ENCODE measurements at regions not wholly inside any gene's neighbourhood (a gene's known extent, or its start where the extent isn't known, plus 50 kb on each side); places are given as distances from the start of the nearest gene placed in this dataset.

GRCh38 chr6:126504792-126505191 lies 164.9 kb downstream of the CENPW start:
- H3K4me3 Mint-ChIP-seq (ENCODE audit: unreplicated experiment), result no peak overlapping the region
- Histone ChIP-seq H3K9me3 (ENCODE audit: insufficient read depth, low read depth, low read length) (no peaks in the 10 kb centered on the region), H2AFZ (ENCODE audit: low read depth, low read length) (no peak overlapping the region), H4K20me1 (ENCODE audit: insufficient read depth, low read length) (no peaks in the 10 kb centered on the region), H3K27me3 (ENCODE audit: insufficient read depth, low read length) (no peaks in the 10 kb centered on the region), H3K4me3 (ENCODE audit: insufficient read depth, low read depth, low read length) (no peak overlapping the region), H3K4me1 (ENCODE audit: insufficient read depth, low read length) (no peaks in the 10 kb centered on the region), H3K79me2 (ENCODE audit: insufficient read depth, low read length) (no peaks in the 10 kb centered on the region), H3K9ac (ENCODE audit: low read length) (no peak overlapping the region), H3K36me3 (ENCODE audit: insufficient read depth, low read length) (no peaks in the 10 kb centered on the region), H3K27ac (ENCODE audit: low read depth, low read length) (no peak overlapping the region), H3K4me2 (ENCODE audit: low read length) (no peak overlapping the region)
- FAIRE-seq, result no peak
- H3K36me3 Mint-ChIP-seq (ENCODE audit: low read depth, unreplicated experiment), result peaks cover 2% of the 10 kb centered on the region
- TF ChIP-seq EZH2 (IDR thresholded peaks at IDR 0.05; ENCODE audit: insufficient read depth, low read length), result no peak
- TF ChIP-seq, protein P1, sequence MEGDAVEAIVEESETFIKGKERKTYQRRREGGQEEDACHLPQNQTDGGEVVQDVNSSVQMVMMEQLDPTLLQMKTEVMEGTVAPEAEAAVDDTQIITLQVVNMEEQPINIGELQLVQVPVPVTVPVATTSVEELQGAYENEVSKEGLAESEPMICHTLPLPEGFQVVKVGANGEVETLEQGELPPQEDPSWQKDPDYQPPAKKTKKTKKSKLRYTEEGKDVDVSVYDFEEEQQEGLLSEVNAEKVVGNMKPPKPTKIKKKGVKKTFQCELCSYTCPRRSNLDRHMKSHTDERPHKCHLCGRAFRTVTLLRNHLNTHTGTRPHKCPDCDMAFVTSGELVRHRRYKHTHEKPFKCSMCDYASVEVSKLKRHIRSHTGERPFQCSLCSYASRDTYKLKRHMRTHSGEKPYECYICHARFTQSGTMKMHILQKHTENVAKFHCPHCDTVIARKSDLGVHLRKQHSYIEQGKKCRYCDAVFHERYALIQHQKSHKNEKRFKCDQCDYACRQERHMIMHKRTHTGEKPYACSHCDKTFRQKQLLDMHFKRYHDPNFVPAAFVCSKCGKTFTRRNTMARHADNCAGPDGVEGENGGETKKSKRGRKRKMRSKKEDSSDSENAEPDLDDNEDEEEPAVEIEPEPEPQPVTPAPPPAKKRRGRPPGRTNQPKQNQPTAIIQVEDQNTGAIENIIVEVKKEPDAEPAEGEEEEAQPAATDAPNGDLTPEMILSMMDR (IDR thresholded peaks at IDR 0.05; ENCODE audit: insufficient read depth, low read depth, low read length), result no peak
- H3K27ac Mint-ChIP-seq (ENCODE audit: unreplicated experiment), result no peak overlapping the region
- H3K9me3 Mint-ChIP-seq (ENCODE audit: unreplicated experiment), result peaks cover 3% of the 10 kb centered on the region
- DNase-seq (ENCODE audit: low read depth), result no peak
- no peaks in the 10 kb centered on the region for H3K27me3 Mint-ChIP-seq (ENCODE audit: low read depth, unreplicated experiment)
- H3K4me1 Mint-ChIP-seq (ENCODE audit: low read depth, unreplicated experiment), result no peaks in the 10 kb centered on the region

GRCh38 chr6:126513198-126513597 lies 173.3 kb downstream of the CENPW start:
- no peaks in the 10 kb centered on the region for H3K36me3 Mint-ChIP-seq (ENCODE audit: low read depth, unreplicated experiment)
- H3K9me3 ChIP-seq (ENCODE audit: insufficient read depth, low read depth, low read length), result no peaks in the 10 kb centered on the region
- no peak overlapping the region for H3K4me3 ChIP-seq (ENCODE audit: insufficient read depth, low read depth, low read length)
- H3K9ac ChIP-seq (ENCODE audit: low read length), result no peak overlapping the region
- H2AFZ ChIP-seq (ENCODE audit: low read depth, low read length), result no peak overlapping the region
- TF ChIP-seq EZH2 (IDR thresholded peaks at IDR 0.05; ENCODE audit: insufficient read depth, low read length), result no peak
- TF ChIP-seq, protein P1 (IDR thresholded peaks at IDR 0.05; ENCODE audit: insufficient read depth, low read depth, low read length), result no peak
- H3K36me3 ChIP-seq (ENCODE audit: insufficient read depth, low read length), result no peaks in the 10 kb centered on the region
- H3K4me1 ChIP-seq (ENCODE audit: insufficient read depth, low read length), result no peaks in the 10 kb centered on the region
- no peaks in the 10 kb centered on the region for H3K79me2 ChIP-seq (ENCODE audit: insufficient read depth, low read length)
- H3K27me3 ChIP-seq (ENCODE audit: insufficient read depth, low read length), result no peaks in the 10 kb centered on the region
- DNase-seq (ENCODE audit: low read depth) (no peak), FAIRE-seq (no peak)
- no peak overlapping the region for H3K4me2 ChIP-seq (ENCODE audit: low read length)
- no peaks in the 10 kb centered on the region for H3K4me1 Mint-ChIP-seq (ENCODE audit: low read depth, unreplicated experiment)
- no peaks in the 10 kb centered on the region for H4K20me1 ChIP-seq (ENCODE audit: insufficient read depth, low read length)
- H3K4me3 Mint-ChIP-seq (ENCODE audit: unreplicated experiment), result no peak overlapping the region
- no peak overlapping the region for H3K27ac Mint-ChIP-seq (ENCODE audit: unreplicated experiment)
- no peaks in the 10 kb centered on the region for H3K27me3 Mint-ChIP-seq (ENCODE audit: low read depth, unreplicated experiment)
- H3K9me3 Mint-ChIP-seq (ENCODE audit: unreplicated experiment), result peaks cover 2% of the 10 kb centered on the region
- H3K27ac ChIP-seq (ENCODE audit: low read depth, low read length), result no peak overlapping the region

DNA sequence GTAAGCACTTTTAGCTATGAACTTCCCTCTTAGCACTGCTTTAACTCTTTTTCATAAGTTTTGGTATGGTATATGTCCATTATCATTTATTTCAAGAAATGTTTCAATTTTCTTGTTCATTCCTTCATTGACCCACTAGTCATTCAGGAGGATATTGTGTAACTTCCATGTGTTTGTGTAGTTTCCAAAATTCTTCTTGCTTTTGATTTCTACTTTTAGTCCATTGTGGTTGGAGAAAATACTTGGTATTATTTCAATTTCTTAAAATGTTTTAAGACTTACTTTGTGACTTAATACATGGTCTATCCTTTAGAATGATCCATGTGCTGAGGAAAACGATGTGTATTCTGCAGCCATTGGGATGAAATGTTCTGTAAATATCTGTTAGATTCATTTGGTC lies 176.5 kb downstream of the CENPW start:
- H3K9me3 ChIP-seq (ENCODE audit: insufficient read depth, low read depth, low read length), result no peaks in the 10 kb centered on the region
- no peak overlapping the region for H3K9ac ChIP-seq (ENCODE audit: low read length)
- H3K4me2 ChIP-seq (ENCODE audit: low read length), result no peak overlapping the region
- FAIRE-seq (no peak), DNase-seq (ENCODE audit: low read depth) (no peak)
- H2AFZ ChIP-seq (ENCODE audit: low read depth, low read length), result no peak overlapping the region
- H3K36me3 ChIP-seq (ENCODE audit: insufficient read depth, low read length), result no peaks in the 10 kb centered on the region
- H3K9me3 Mint-ChIP-seq (ENCODE audit: unreplicated experiment), result no peaks in the 10 kb centered on the region
- H3K4me1 Mint-ChIP-seq (ENCODE audit: low read depth, unreplicated experiment), result no peaks in the 10 kb centered on the region
- no peak overlapping the region for H3K4me3 Mint-ChIP-seq (ENCODE audit: unreplicated experiment)
- H3K4me1 ChIP-seq (ENCODE audit: insufficient read depth, low read length), result no peaks in the 10 kb centered on the region
- no peaks in the 10 kb centered on the region for H4K20me1 ChIP-seq (ENCODE audit: insufficient read depth, low read length)
- H3K27ac ChIP-seq (ENCODE audit: low read depth, low read length), result no peak overlapping the region
- no peak overlapping the region for H3K27ac Mint-ChIP-seq (ENCODE audit: unreplicated experiment)
- no peak overlapping the region for H3K4me3 ChIP-seq (ENCODE audit: insufficient read depth, low read depth, low read length)
- no peaks in the 10 kb centered on the region for H3K79me2 ChIP-seq (ENCODE audit: insufficient read depth, low read length)
- no peaks in the 10 kb centered on the region for H3K27me3 ChIP-seq (ENCODE audit: insufficient read depth, low read length)
- no peaks in the 10 kb centered on the region for H3K27me3 Mint-ChIP-seq (ENCODE audit: low read depth, unreplicated experiment)
- TF ChIP-seq, protein P1 (IDR thresholded peaks at IDR 0.05; ENCODE audit: insufficient read depth, low read depth, low read length), result no peak
- TF ChIP-seq EZH2 (IDR thresholded peaks at IDR 0.05; ENCODE audit: insufficient read depth, low read length), result no peak
- no peaks in the 10 kb centered on the region for H3K36me3 Mint-ChIP-seq (ENCODE audit: low read depth, unreplicated experiment)
